HG03342 (cell line): ENCODE measurements at regions not wholly inside any gene's neighbourhood (a gene's known extent, or its start where the extent isn't known, plus 50 kb on each side); places are given as distances from the start of the nearest gene placed in this dataset.

Experiments used
- ATAC-seq: cut with Tn5 transposase; IDR thresholded peaks from one replicate; pipeline ENCODE4 v1.9.1; 2021; ENCODE audit warnings: mild to moderate bottlenecking, moderate library complexity; ENCODE audit not compliant: unreplicated experiment

GRCh38 chr11:45523760-45524159, 141.7 kb downstream of the CHST1 start:
- no peak for ATAC-seq

GRCh38 chr11:45518833-45519535, 146.4 kb downstream of the CHST1 start:
- ATAC-seq = no peak

GRCh38 chr11:45518141-45518832, 147.1 kb downstream of the CHST1 start:
- no peak for ATAC-seq

GRCh38 chr11:45517171-45517770, 148.2 kb downstream of the CHST1 start:
- ATAC-seq = no peak

GRCh38 chr11:45513821-45514340, 151.5 kb downstream of the CHST1 start:
- ATAC-seq = no peak

- no peak for ATAC-seq
Observed at GRCh38 chr11:45512471-45513148, 152.8 kb downstream of the CHST1 start.

- no peak for ATAC-seq
Observed at GRCh38 chr11:45511566-45511965, 153.9 kb downstream of the CHST1 start.

GRCh38 chr11:45507916-45508315, 157.5 kb downstream of the CHST1 start:
- ATAC-seq = no peak

- no peak for ATAC-seq
Observed at GRCh38 chr11:45503311-45503710, 162.1 kb downstream of the CHST1 start.

GRCh38 chr11:45502226-45502545, 163.2 kb downstream of the CHST1 start:
- ATAC-seq = no peak

GRCh38 chr11:45501392-45502225, 163.8 kb downstream of the CHST1 start:
- no peak for ATAC-seq

GRCh38 chr11:45500451-45500850, 165.0 kb downstream of the CHST1 start:
- no peak for ATAC-seq

- ATAC-seq = no peak
Observed at GRCh38 chr11:45494738-45495137, 170.7 kb downstream of the CHST1 start.

- ATAC-seq = no peak
Observed at GRCh38 chr11:45489281-45489905, 176.0 kb downstream of the CHST1 start.

GRCh38 chr11:45486461-45486860, 179.0 kb downstream of the CHST1 start:
- no peak for ATAC-seq

- ATAC-seq = no peak
Observed at GRCh38 chr11:45485070-45485707, 180.2 kb downstream of the CHST1 start.

- no peak for ATAC-seq
Observed at GRCh38 chr11:45484326-45484883, 181.0 kb downstream of the CHST1 start.

- ATAC-seq = no peak
Observed at GRCh38 chr11:45483416-45483815, 182.0 kb downstream of the CHST1 start.

- ATAC-seq = no peak
Observed at GRCh38 chr11:45482331-45482730, 183.1 kb downstream of the CHST1 start.
